IMR-90 (cell line): ENCODE measurements at regions not wholly inside any gene's neighbourhood (a gene's known extent, or its start where the extent isn't known, plus 50 kb on each side); places are given as distances from the start of the nearest gene placed in this dataset.

Source experiments
- ATAC-seq: fragments of 200-7000 bp; cut with Tn5 transposase; 2 replicates; pipeline ENCODE4 v1.9.1; 2020; ENCODE audit warnings: low read depth, mild to moderate bottlenecking, moderate library complexity
- BruUV-seq: library from RNA; stranded (reverse); fragments of 400-500 nt; replicated peaks from 2 replicates; lab custom pipeline; 2021; lab: Mats Ljungman, UMichigan
- CTCF ChIA-PET: fragments of 300-600 bp; formaldehyde crosslinking; extraction: SDS; loops from one replicate; lab custom pipeline; 2021; ENCODE audit warnings: antibody characterized with exemption; lab: Yijun Ruan, JAX
- POLR2A ChIA-PET: fragments of 300-600 bp; sonication (Branson Sonifier 250); formaldehyde crosslinking; loops from one replicate; lab custom pipeline; 2022; ENCODE audit warnings: antibody characterized with exemption; ENCODE audit not compliant: unreplicated experiment; lab: Charles Lee
- DNase-seq: peaks from one replicate; pipeline ENCODE4 v3.0.0; 2013
- H2AFZ ChIP-seq: replicated peaks from 2 replicates; pipeline ENCODE3; 2013; ENCODE audit warnings: low read length, mild to moderate bottlenecking; ENCODE audit not compliant: poor library complexity
- H2AK5ac ChIP-seq: 2 replicates; pipeline ENCODE4 v1.6.1; 2013; ENCODE audit warnings: low read depth, low read length, inconsistent platforms
- H2AK9ac ChIP-seq: replicated peaks from 2 replicates; pipeline ENCODE3; 2013; ENCODE audit warnings: mild to moderate bottlenecking, low read depth, low read length, moderate library complexity; ENCODE audit not compliant: poor library complexity
- H2BK120ac ChIP-seq: 2 replicates; pipeline ENCODE4 v1.6.1; 2013; ENCODE audit warnings: low read depth, low read length, inconsistent platforms
- H2BK15ac ChIP-seq: 3 replicates; pipeline ENCODE4 v1.6.1; 2013; ENCODE audit warnings: low read depth, low read length, inconsistent platforms
- H2BK20ac ChIP-seq: 2 replicates; pipeline ENCODE4 v1.6.1; 2013; ENCODE audit warnings: low read depth, mild to moderate bottlenecking, inconsistent platforms, low read length, moderate library complexity
- H2BK5ac ChIP-seq: 2 replicates; pipeline ENCODE4 v1.6.1; 2013; ENCODE audit warnings: mild to moderate bottlenecking, low read depth, low read length, inconsistent platforms; ENCODE audit not compliant: poor library complexity, severe bottlenecking
- H3K14ac ChIP-seq: replicated peaks from 2 replicates; pipeline ENCODE4 v1.6.1; 2013; ENCODE audit warnings: low read depth, low read length, inconsistent platforms
- H3K18ac ChIP-seq: 2 replicates; pipeline ENCODE4 v1.6.1; 2013; ENCODE audit warnings: low read depth, low read length, control low read depth
- H3K23ac ChIP-seq: 2 replicates; pipeline ENCODE4 v1.6.1; 2013; ENCODE audit warnings: low read depth, low read length, inconsistent platforms
- H3K27ac ChIP-seq: 2 replicates; pipeline ENCODE4 v1.5.1; 2013; ENCODE audit warnings: mild to moderate bottlenecking, control low read depth, low read length; ENCODE audit not compliant: insufficient read depth
- H3K27me3 ChIP-seq: 2 replicates; pipeline ENCODE4 v1.6.1; 2013; ENCODE audit warnings: low read length; ENCODE audit not compliant: control insufficient read depth, insufficient read depth
- H3K36me3 ChIP-seq: 2 replicates; pipeline ENCODE4 v1.6.1; 2013; ENCODE audit warnings: low read length, mixed read lengths; ENCODE audit not compliant: control insufficient read depth, insufficient read depth
- H3K4ac ChIP-seq: 2 replicates; pipeline ENCODE4 v1.6.1; 2013; ENCODE audit warnings: low read depth, low read length, inconsistent platforms
- H3K4me1 ChIP-seq: 2 replicates; pipeline ENCODE4 v1.6.1; 2013; ENCODE audit warnings: low read length, mixed read lengths; ENCODE audit not compliant: control insufficient read depth, insufficient read depth
- H3K4me2 ChIP-seq: 2 replicates; pipeline ENCODE4 v1.6.1; 2013; ENCODE audit warnings: low read depth, mild to moderate bottlenecking, control low read depth, low read length, moderate library complexity
- H3K4me3 ChIP-seq: 2 replicates; pipeline ENCODE4 v1.5.1; 2013; ENCODE audit warnings: low read depth, mild to moderate bottlenecking, control low read depth, low read length, moderate library complexity; ENCODE audit not compliant: insufficient read depth
- H3K56ac ChIP-seq: 2 replicates; pipeline ENCODE4 v1.6.1; 2013; ENCODE audit warnings: low read length, inconsistent platforms; ENCODE audit not compliant: insufficient read depth; ENCODE audit errors: extremely low read depth
- H3K79me1 ChIP-seq, 2 experiments: 2 replicates each; pipeline ENCODE4 v1.6.1; 2013; ENCODE audit warnings: low read length in 2 of 2, inconsistent platforms in 1 of 2, low read depth in 1 of 2
- H3K9ac ChIP-seq: 2 replicates; pipeline ENCODE4 v1.6.1; 2013; ENCODE audit warnings: low read depth, low read length, control low read depth
- H3K9me1 ChIP-seq: 2 replicates; pipeline ENCODE4 v1.6.1; 2013; ENCODE audit warnings: low read length, inconsistent platforms; ENCODE audit not compliant: insufficient read depth
- H3K9me3 ChIP-seq: 2 replicates; pipeline ENCODE4 v1.6.1; 2013; ENCODE audit warnings: low read length; ENCODE audit not compliant: control insufficient read depth, insufficient read depth
- H4K20me1 ChIP-seq: 2 replicates; pipeline ENCODE4 v1.6.1; 2013; ENCODE audit warnings: low read length, inconsistent platforms; ENCODE audit not compliant: insufficient read depth
- H4K5ac ChIP-seq: 2 replicates; pipeline ENCODE4 v1.6.1; 2013; ENCODE audit warnings: mild to moderate bottlenecking, low read depth, low read length, control low read depth
- H4K8ac ChIP-seq, 2 experiments: 2 replicates each; pipeline ENCODE4 v1.6.1; 2013; ENCODE audit warnings: low read depth in 2 of 2, low read length in 2 of 2, control low read depth in 1 of 2, inconsistent platforms in 1 of 2
- H4K91ac ChIP-seq: 2 replicates; pipeline ENCODE4 v1.6.1; 2013; ENCODE audit warnings: low read depth, low read length, inconsistent platforms; ENCODE audit not compliant: insufficient read depth
- CEBPB ChIP-seq: IDR thresholded peaks from 2 replicates; pipeline ENCODE4 v1.6.1; 2012; ENCODE audit warnings: low read depth, low read length, improper control_type of control experiment
- CHD1 ChIP-seq: IDR thresholded peaks from 2 replicates; pipeline ENCODE4 v1.6.1; 2012; ENCODE audit warnings: low read depth, low read length, improper control_type of control experiment
- FOS ChIP-seq: fragments of 150-350 bp; IDR thresholded peaks from 2 replicates; pipeline ENCODE4 v1.6.1; 2016; ENCODE audit warnings: low read depth, low read length
- MAFK ChIP-seq: IDR thresholded peaks from 2 replicates; pipeline ENCODE4 v1.6.1; 2012; ENCODE audit warnings: low read depth, low read length, improper control_type of control experiment
- MAZ ChIP-seq: IDR thresholded peaks from 2 replicates; pipeline ENCODE4 v1.6.1; 2012; ENCODE audit warnings: low read depth, mild to moderate bottlenecking, low read length, improper control_type of control experiment, moderate library complexity, borderline replicate concordance
- MXI1 ChIP-seq: IDR thresholded peaks from 2 replicates; pipeline ENCODE4 v1.6.1; 2012; ENCODE audit warnings: low read depth, mild to moderate bottlenecking, low read length, moderate library complexity, borderline replicate concordance
- NFE2L2 ChIP-seq: fragments of 150-350 bp; IDR thresholded peaks from 2 replicates; pipeline ENCODE4 v1.6.1; 2016; ENCODE audit warnings: low read depth, mild to moderate bottlenecking, low read length
- POLR2A ChIP-seq: IDR thresholded peaks from 2 replicates; pipeline ENCODE4 v1.6.1; 2012; ENCODE audit warnings: mild to moderate bottlenecking, low read depth, low read length
- RAD21 ChIP-seq: IDR thresholded peaks from 2 replicates; pipeline ENCODE4 v1.6.1; 2012; ENCODE audit warnings: low read length, improper control_type of control experiment
- RCOR1 ChIP-seq: IDR thresholded peaks from 2 replicates; pipeline ENCODE4 v1.6.1; 2012; ENCODE audit warnings: mild to moderate bottlenecking, low read length, improper control_type of control experiment; ENCODE audit not compliant: insufficient replicate concordance
- RFX5 ChIP-seq: IDR thresholded peaks from 2 replicates; pipeline ENCODE4 v1.8.0; 2012; ENCODE audit warnings: low read depth, mild to moderate bottlenecking, low read length, moderate library complexity
- SMC3 ChIP-seq: fragments of 150-350 bp; IDR thresholded peaks from 2 replicates; pipeline ENCODE4 v1.6.1; 2016; ENCODE audit warnings: low read depth, mild to moderate bottlenecking, antibody characterized with exemption, low read length, moderate library complexity
- WGBS, 2 experiments: methylation state at CpG; one replicate each; pipeline versions ENCODE4 v1.1.5 to v1.1.7; 2013; ENCODE audit warnings: missing lambda C conversion rate in 2 of 2; ENCODE audit not compliant: insufficient read length in 1 of 2; ENCODE audit errors: extremely low coverage in 2 of 2; 5-methylcytosine and 5-hydroxymethylcytosine counted together
- dilution Hi-C: fragments of 300-500 bp; cut with HindIII; formaldehyde crosslinking; loops from one replicate; pipeline ENCODE4 v1.14.3; 2018; ENCODE audit warnings: low sequenced_read_pairs; ENCODE audit not compliant: unreplicated experiment
- in situ Hi-C: fragments of 300-500 bp; cut with MboI; formaldehyde crosslinking; loops from 3 replicates; pipeline ENCODE4 v1.14.3; 2019; ENCODE audit warnings: low sequenced_read_pairs, inconsistent platforms, mixed read lengths
- intact Hi-C: fragments of 100-400 bp; cut with micrococcal nuclease; formaldehyde crosslinking; loops from 2 replicates; pipeline ENCODE4 v1.10.0; 2022
- TF ChIP-seq, protein P1 (sequence below): fragments of 150-350 bp; IDR thresholded peaks from 2 replicates; pipeline ENCODE4 v1.6.1; 2016; ENCODE audit warnings: low read depth, mild to moderate bottlenecking, low read length, moderate library complexity, borderline replicate concordance
- TF ChIP-seq, protein P2 (sequence below): conservative IDR thresholded peaks from 2 replicates; pipeline ENCODE4 v1.5.1; 2012; ENCODE audit warnings: mild to moderate bottlenecking, low read depth, low read length, improper control_type of control experiment
- TF ChIP-seq, protein P3 (sequence below): fragments of 150-350 bp; IDR thresholded peaks from 2 replicates; pipeline ENCODE4 v1.6.1; 2017; ENCODE audit warnings: mild to moderate bottlenecking, antibody characterized with exemption, low read length, low read depth

DNA sequence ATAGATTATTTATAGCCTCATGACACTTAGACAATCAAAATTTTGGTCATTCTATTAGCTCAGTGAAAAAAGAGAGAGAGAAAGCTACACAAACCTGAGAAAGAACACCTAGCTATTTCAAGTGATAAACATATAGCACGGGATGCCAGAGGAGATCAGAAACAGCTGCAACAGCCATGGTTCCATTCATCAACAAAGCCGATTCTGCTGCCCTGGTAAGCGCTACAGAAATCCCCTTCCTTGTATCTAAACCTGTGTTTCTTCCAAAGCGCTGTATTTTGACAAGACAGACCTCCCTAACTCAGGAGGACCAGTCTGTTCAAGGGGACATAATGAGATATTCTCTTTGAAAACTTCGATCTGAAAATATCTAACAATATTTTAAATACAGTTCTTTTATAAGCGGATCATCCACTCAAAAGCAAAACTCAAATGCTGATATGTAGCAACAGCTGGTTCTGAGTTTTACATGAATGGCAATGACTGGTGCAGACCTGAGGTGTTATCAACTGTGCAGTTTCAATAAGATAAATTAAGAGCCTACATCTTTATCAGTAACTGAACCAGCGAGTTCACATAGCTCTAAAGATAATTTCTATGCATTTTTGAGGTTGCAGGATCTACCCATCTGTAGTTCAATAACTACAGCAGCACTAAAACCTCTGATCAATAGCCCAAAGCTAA is 447.8 kb downstream of the FRK start:
- H2BK20ac ChIP-seq, result peak overlapping the region; percentile 86
- dilution Hi-C loops, result no loop called here
- POLR2A ChIA-PET, result no interaction called here
- H3K14ac ChIP-seq, result peak overlapping the region; percentile 38; the same call in 1 of the 2 replicates
- H3K27me3 ChIP-seq, result no peaks in the 10 kb centered on the region
- no peak overlapping the region for H2AK9ac ChIP-seq
- peak overlapping the region; percentile 20; the same call in 1 of the 2 replicates for H2AK5ac ChIP-seq
- no peaks in the 10 kb centered on the region for H3K36me3 ChIP-seq
- DNase-seq (no peak), ATAC-seq (peak; percentile 41)
- H3K56ac ChIP-seq, result peak overlapping the region; percentile 52; the same call in 1 of the 2 replicates
- peak overlapping the region; percentile 81 for H2BK120ac ChIP-seq
- H2AFZ ChIP-seq, result no peak overlapping the region
- H4K8ac ChIP-seq, result peak overlapping the region in 1 of 2 experiments; percentile 64; a peak in 2 of 4 replicates
- H2BK15ac ChIP-seq, result peak overlapping the region; percentile 19; the same call in 2 of the 3 replicates
- no peaks in the 10 kb centered on the region for H3K79me1 ChIP-seq
- H3K4me2 ChIP-seq, result peak overlapping the region; percentile 14; the same call in 1 of the 2 replicates
- CTCF ChIA-PET, result interaction anchor here (1.2 kb wide), 1 partner anchor 32 kb away, joined by 4 read pairs; no protein-coding TSS in a partner anchor
- peaks cover 4% of the 10 kb centered on the region for H3K4me1 ChIP-seq
- H3K18ac ChIP-seq, result peak overlapping the region; percentile 72
- H4K5ac ChIP-seq, result peak overlapping the region; percentile 54; the same call in 1 of the 2 replicates
- H3K4me3 ChIP-seq, result no peak overlapping the region
- WGBS, 2 experiments, result no CpG with 5 or more reads among the region's 7 CpGs
- peak overlapping the region; percentile 49; the same call in 1 of the 2 replicates for H3K27ac ChIP-seq
- H2BK5ac ChIP-seq, result peak overlapping the region; percentile 43
- in situ Hi-C loops, result no loop called here
- peak overlapping the region; percentile 67 for H4K91ac ChIP-seq
- H3K4ac ChIP-seq, result peak overlapping the region; percentile 81
- no peaks in the 10 kb centered on the region for H4K20me1 ChIP-seq
- peak overlapping the region; percentile 19; the same call in 1 of the 2 replicates for H3K23ac ChIP-seq
- no peaks in the 10 kb centered on the region for H3K9me3 ChIP-seq
- no peak overlapping the region for H3K9ac ChIP-seq
- intact Hi-C loops, result loop anchor here (1.0 to 10.0 kb wide), 2 partner anchors 43 to 402 kb away; no protein-coding TSS in a partner anchor
- no TSS peak for BruUV-seq
- H3K9me1 ChIP-seq, result no peaks in the 10 kb centered on the region
- TF ChIP-seq CHD1, result no peak
- no peak for TF ChIP-seq FOS
- TF ChIP-seq, protein P1, sequence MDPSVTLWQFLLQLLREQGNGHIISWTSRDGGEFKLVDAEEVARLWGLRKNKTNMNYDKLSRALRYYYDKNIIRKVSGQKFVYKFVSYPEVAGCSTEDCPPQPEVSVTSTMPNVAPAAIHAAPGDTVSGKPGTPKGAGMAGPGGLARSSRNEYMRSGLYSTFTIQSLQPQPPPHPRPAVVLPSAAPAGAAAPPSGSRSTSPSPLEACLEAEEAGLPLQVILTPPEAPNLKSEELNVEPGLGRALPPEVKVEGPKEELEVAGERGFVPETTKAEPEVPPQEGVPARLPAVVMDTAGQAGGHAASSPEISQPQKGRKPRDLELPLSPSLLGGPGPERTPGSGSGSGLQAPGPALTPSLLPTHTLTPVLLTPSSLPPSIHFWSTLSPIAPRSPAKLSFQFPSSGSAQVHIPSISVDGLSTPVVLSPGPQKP, result no peak
- TF ChIP-seq RCOR1, result no peak
- TF ChIP-seq CEBPB, result no peak
- TF ChIP-seq RAD21, result no peak
- TF ChIP-seq, protein P2, sequence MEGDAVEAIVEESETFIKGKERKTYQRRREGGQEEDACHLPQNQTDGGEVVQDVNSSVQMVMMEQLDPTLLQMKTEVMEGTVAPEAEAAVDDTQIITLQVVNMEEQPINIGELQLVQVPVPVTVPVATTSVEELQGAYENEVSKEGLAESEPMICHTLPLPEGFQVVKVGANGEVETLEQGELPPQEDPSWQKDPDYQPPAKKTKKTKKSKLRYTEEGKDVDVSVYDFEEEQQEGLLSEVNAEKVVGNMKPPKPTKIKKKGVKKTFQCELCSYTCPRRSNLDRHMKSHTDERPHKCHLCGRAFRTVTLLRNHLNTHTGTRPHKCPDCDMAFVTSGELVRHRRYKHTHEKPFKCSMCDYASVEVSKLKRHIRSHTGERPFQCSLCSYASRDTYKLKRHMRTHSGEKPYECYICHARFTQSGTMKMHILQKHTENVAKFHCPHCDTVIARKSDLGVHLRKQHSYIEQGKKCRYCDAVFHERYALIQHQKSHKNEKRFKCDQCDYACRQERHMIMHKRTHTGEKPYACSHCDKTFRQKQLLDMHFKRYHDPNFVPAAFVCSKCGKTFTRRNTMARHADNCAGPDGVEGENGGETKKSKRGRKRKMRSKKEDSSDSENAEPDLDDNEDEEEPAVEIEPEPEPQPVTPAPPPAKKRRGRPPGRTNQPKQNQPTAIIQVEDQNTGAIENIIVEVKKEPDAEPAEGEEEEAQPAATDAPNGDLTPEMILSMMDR, result no peak
- TF ChIP-seq, protein P3, sequence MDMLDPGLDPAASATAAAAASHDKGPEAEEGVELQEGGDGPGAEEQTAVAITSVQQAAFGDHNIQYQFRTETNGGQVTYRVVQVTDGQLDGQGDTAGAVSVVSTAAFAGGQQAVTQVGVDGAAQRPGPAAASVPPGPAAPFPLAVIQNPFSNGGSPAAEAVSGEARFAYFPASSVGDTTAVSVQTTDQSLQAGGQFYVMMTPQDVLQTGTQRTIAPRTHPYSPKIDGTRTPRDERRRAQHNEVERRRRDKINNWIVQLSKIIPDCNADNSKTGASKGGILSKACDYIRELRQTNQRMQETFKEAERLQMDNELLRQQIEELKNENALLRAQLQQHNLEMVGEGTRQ, result no peak
- no peak for TF ChIP-seq MAFK
- no peak for TF ChIP-seq SMC3
- no peak for TF ChIP-seq MAZ
- no peak for TF ChIP-seq RFX5
- no peak for TF ChIP-seq NFE2L2
- TF ChIP-seq MXI1, result no peak
- TF ChIP-seq POLR2A, result no peak
